K562 (cell line): ENCODE measurements at regions not wholly inside any gene's neighbourhood (a gene's known extent, or its start where the extent isn't known, plus 50 kb on each side); places are given as distances from the start of the nearest gene placed in this dataset.

ENCODE experiments used
- ARHGAP35 ChIP-seq: fragments of 450-650 bp; IDR thresholded peaks from 2 replicates; pipeline ENCODE4 v1.6.1; 2018; ENCODE audit not compliant: partially characterized antibody
- ASH1L ChIP-seq: fragments of 450-650 bp; IDR thresholded peaks from 2 replicates; pipeline ENCODE4 v1.6.1; 2018; ENCODE audit warnings: borderline replicate concordance, mild to moderate bottlenecking, low read depth; ENCODE audit not compliant: partially characterized antibody
- CBFB ChIP-seq: sonication (generic); formaldehyde crosslinking; IDR thresholded peaks from 2 replicates; pipeline ENCODE4 v1.4.0; 2020; ENCODE audit warnings: mild to moderate bottlenecking, missing genetic modification reagents
- DDX20 ChIP-seq: fragments of 450-650 bp; IDR thresholded peaks from 2 replicates; pipeline ENCODE4 v1.6.1; 2016; ENCODE audit warnings: missing genetic modification characterization, low read depth, mild to moderate bottlenecking, missing compliant biosample characterization, moderate library complexity
- GABPB2 ChIP-seq: fragments of 250-450 bp; sonication (Bioruptor Pico); conservative IDR thresholded peaks from 2 replicates; pipeline ENCODE4 v1.5.1; 2021; ENCODE audit warnings: mild to moderate bottlenecking
- HMGN3 ChIP-seq: IDR thresholded peaks from 2 replicates; pipeline ENCODE4 v1.6.1; 2011; ENCODE audit warnings: borderline replicate concordance, low read depth, mild to moderate bottlenecking, mixed read lengths, low read length; ENCODE audit not compliant: insufficient read length; ENCODE audit errors: extremely low read depth
- ILK ChIP-seq: fragments of 450-650 bp; IDR thresholded peaks from 2 replicates; pipeline ENCODE4 v1.6.1; 2016; ENCODE audit warnings: missing genetic modification characterization, low read depth, mild to moderate bottlenecking, missing compliant biosample characterization, moderate library complexity, borderline replicate concordance
- MBD2 ChIP-seq: sonication (generic); IDR thresholded peaks from 2 replicates; pipeline ENCODE4 v1.6.1; 2016; ENCODE audit warnings: low read depth, borderline replicate concordance
- MCM3 ChIP-seq: fragments of 450-650 bp; IDR thresholded peaks from 2 replicates; pipeline ENCODE4 v1.6.1; 2016
- NFE2L1 ChIP-seq: fragments of 450-650 bp; IDR thresholded peaks from 2 replicates; pipeline ENCODE4 v1.6.1; 2016; ENCODE audit warnings: missing genetic modification characterization, low read depth, mild to moderate bottlenecking, missing compliant biosample characterization, moderate library complexity, borderline replicate concordance
- PHF21A ChIP-seq: fragments of 450-650 bp; IDR thresholded peaks from 2 replicates; pipeline ENCODE4 v1.6.1; 2017; ENCODE audit warnings: low read depth, borderline replicate concordance
- RBFOX2 ChIP-seq: fragments of 200-400 bp; formaldehyde crosslinking; IDR thresholded peaks from 2 replicates; pipeline ENCODE4 v1.6.1; 2017; ENCODE audit warnings: low read depth, mild to moderate bottlenecking, low read length, moderate library complexity
- RCOR1 ChIP-seq, 2 experiments: IDR thresholded peaks; 2 replicates each; pipeline ENCODE4 v1.6.1; 2012; ENCODE audit warnings: low read depth in 2 of 2, low read length in 2 of 2, borderline replicate concordance in 1 of 2, improper control_type of control experiment in 1 of 2
- SIX5 ChIP-seq, 2 experiments: IDR thresholded peaks; 2 replicates each; pipeline ENCODE4 v1.6.1; 2011; ENCODE audit warnings: low read length in 2 of 2, borderline replicate concordance in 1 of 2, low read depth in 1 of 2, mild to moderate bottlenecking in 1 of 2, moderate library complexity in 1 of 2; ENCODE audit not compliant: insufficient read depth in 1 of 2
- SNIP1 ChIP-seq: fragments of 450-650 bp; IDR thresholded peaks from 2 replicates; pipeline ENCODE4 v1.7.1; 2017; ENCODE audit warnings: low read depth, mild to moderate bottlenecking
- SRSF1 ChIP-seq: fragments of 200-400 bp; formaldehyde crosslinking; IDR thresholded peaks from 2 replicates; pipeline ENCODE4 v1.6.1; 2017; ENCODE audit warnings: mild to moderate bottlenecking, low read depth, low read length, moderate library complexity
- STAT5B ChIP-seq: fragments of 250-450 bp; sonication (Bioruptor Pico); IDR thresholded peaks from 2 replicates; pipeline ENCODE4 v1.8.0; 2021; ENCODE audit warnings: mild to moderate bottlenecking, inconsistent platforms
- ZBTB2 ChIP-seq: fragments of 450-650 bp; IDR thresholded peaks from 2 replicates; pipeline ENCODE4 v1.6.1; 2016; ENCODE audit warnings: antibody characterized with exemption
- ZNF347 ChIP-seq: fragments of 450-650 bp; formaldehyde crosslinking; IDR thresholded peaks from 2 replicates; pipeline ENCODE4 v1.4.0; 2020; ENCODE audit warnings: low read depth, mild to moderate bottlenecking, moderate library complexity
- ZNF589 ChIP-seq: fragments of 200-800 bp; sonication (Bioruptor generic); IDR thresholded peaks from 2 replicates; pipeline ENCODE4 v1.6.1; 2016; ENCODE audit warnings: low read depth, missing genetic modification characterization, missing compliant biosample characterization
- ZNF639 ChIP-seq, 2 experiments: fragments of 200-800 bp in 1 of 2; sonication (Bioruptor generic) in 1 of 2; sonication (generic) in 1 of 2; formaldehyde crosslinking in 1 of 2; IDR thresholded peaks in 1 of 2; conservative IDR thresholded peaks in 1 of 2; 2 replicates each; pipeline versions ENCODE4 v1.5.0 to v1.6.1; 2016 to 2020; ENCODE audit warnings: missing compliant biosample characterization in 1 of 2, missing genetic modification characterization in 1 of 2, missing genetic modification reagents in 1 of 2
- TF ChIP-seq, protein P1 (sequence below), 3 experiments: fragments of 200-800 bp in 1 of 3; sonication (Bioruptor generic) in 1 of 3; sonication (generic) in 1 of 3; formaldehyde crosslinking in 1 of 3; IDR thresholded peaks; 2 replicates each; pipeline versions ENCODE4 v1.6.1 to v1.8.0; 2016 to 2022; ENCODE audit warnings: mild to moderate bottlenecking in 2 of 3, missing compliant biosample characterization in 2 of 3, missing genetic modification characterization in 2 of 3, missing genetic modification reagents in 1 of 3

GRCh38 chr12:116336542-116337065 is 59.1 kb upstream of the MED13L start (continued):
- TF ChIP-seq SIX5 (IDR thresholded peaks at IDR 0.05; ENCODE audit: borderline replicate concordance in 1 of 2, insufficient read depth in 1 of 2, low read depth in 1 of 2, low read length in 2 of 2) (no peak), PHF21A (no peak), STAT5B (CRISPR knock-in tag) (no peak), ASH1L (no peak), MCM3 (no peak), GABPB2 (no peak), SNIP1 (no peak), MBD2 (no peak), ARHGAP35 (no peak), RCOR1 (IDR thresholded peaks at IDR 0.05; ENCODE audit: borderline replicate concordance in 1 of 2, low read depth in 2 of 2, low read length in 2 of 2) (0 out of 4 replicates have a peak, but pooled peaks of 1 of the 2 experiments have one; percentile 44), NFE2L1 (tag) (no peak), DDX20 (tag) (no peak), ZNF639 (CRISPR knock-in tag; conservative IDR thresholded peaks at IDR 0.05 in 1 of 2, IDR thresholded peaks at IDR 0.05 in 1 of 2) (no peak; a peak in 1 of 4 replicates), ZNF347 (no peak), SRSF1 (no peak), RBFOX2 (no peak), ZBTB2 (no peak), ILK (tag) (no peak), HMGN3 (no peak), ZNF589 (0 out of 2 replicates have a peak, but pooled peaks have one; percentile 66), CBFB (CRISPR knock-in tag) (no peak)
- TF ChIP-seq, protein P1, sequence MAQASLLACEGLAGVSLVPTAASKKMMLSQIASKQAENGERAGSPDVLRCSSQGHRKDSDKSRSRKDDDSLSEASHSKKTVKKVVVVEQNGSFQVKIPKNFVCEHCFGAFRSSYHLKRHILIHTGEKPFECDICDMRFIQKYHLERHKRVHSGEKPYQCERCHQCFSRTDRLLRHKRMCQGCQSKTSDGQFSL (CRISPR knock-in tag; IDR thresholded peaks at IDR 0.05) = no peak
- TF ChIP-seq, protein P1 (tag; IDR thresholded peaks at IDR 0.05) = no peak
